Adrenal gland (tissue), 9 donors: ENCODE measurements at regions not wholly inside any gene's neighbourhood (a gene's known extent, or its start where the extent isn't known, plus 50 kb on each side); places are given as distances from the start of the nearest gene placed in this dataset.

Experiments
- DNase-seq, 7 donors: peaks; one replicate each; pipeline ENCODE4 v3.0.0-alpha.2; 2019 to 2020
- H3K27ac ChIP-seq, 5 donors: fragments of 200-600 bp; sonication (generic) in 4 of 5; 1 replicate in 3 of 5; 2 replicates in 2 of 5; pipeline versions ENCODE4 v1.5.1 to v1.8.0; 2016 to 2020; ENCODE audit warnings: mild to moderate bottlenecking in 1 of 5
- H3K27me3 ChIP-seq: fragments of 200-600 bp; 2 replicates; pipeline ENCODE4 v1.8.0; 2021
- H3K36me3 ChIP-seq, 2 donors: fragments of 200-600 bp; replicated peaks in 1 of 2; 1 replicate in 1 of 2; 2 replicates in 1 of 2; pipeline versions ENCODE4 v1.5.1 to v1.8.0; 2018 to 2022
- H3K4me1 ChIP-seq, 2 donors: fragments of 200-600 bp; replicated peaks in 1 of 2; 1 replicate in 1 of 2; 2 replicates in 1 of 2; pipeline versions ENCODE4 v1.5.1 to v1.8.0; 2018 to 2021
- H3K4me3 ChIP-seq, 4 donors: fragments of 200-600 bp; sonication (generic) in 3 of 4; one replicate each; pipeline ENCODE4 v1.5.1; 2016 to 2018
- H3K9me3 ChIP-seq, 3 donors: fragments of 200-600 bp; sonication (generic) in 1 of 3; replicated peaks in 1 of 3; 1 replicate in 2 of 3; 2 replicates in 1 of 3; pipeline versions ENCODE4 v1.5.1 to v1.8.0; 2016 to 2021
- POLR2A ChIP-seq, 2 donors: fragments of 450-650 bp; IDR thresholded peaks; one replicate each; pipeline ENCODE4 v1.6.1; 2017; ENCODE audit warnings: antibody characterized with exemption in 2 of 2, mild to moderate bottlenecking in 2 of 2, moderate library complexity in 1 of 2
- WGBS, 4 donors: extraction: QIAGEN DNeasy Blood & Tissue Kit in 2 of 4; methylation state at CpG; one replicate each; pipeline versions ENCODE4 v1.1.5 to v1.1.7; 2013 to 2017; 5-methylcytosine and 5-hydroxymethylcytosine counted together
- intact Hi-C, 2 donors: fragments of 100-400 bp; cut with DNase I; formaldehyde crosslinking; loops; one replicate each; pipeline versions ENCODE4 v1.14.1 to v1.15.0; 2022 to 2023
- TF ChIP-seq, protein P1 (sequence below), 6 experiments: fragments of 450-650 bp in 4 of 6; fragments of 200-600 bp in 2 of 6; sonication (generic) in 1 of 6; IDR thresholded peaks; 1 replicate in 5 of 6; 2 replicates in 1 of 6; pipeline versions ENCODE4 v1.5.1 to v1.8.0; 2016 to 2021; ENCODE audit warnings: antibody characterized with exemption in 6 of 6, mild to moderate bottlenecking in 2 of 6, moderate library complexity in 1 of 6
- donor health status: healthy with polysubstance abuse.
- donor health status: Bipolar disorder and iron deficiency.
- donor health status: DM: yes; HTN: yes; CAD: no.
- donor health status: DM: no; HTN: no; CAD: no.
- donor health status: DM: no; HTN: no; CAD: no.

DNA sequence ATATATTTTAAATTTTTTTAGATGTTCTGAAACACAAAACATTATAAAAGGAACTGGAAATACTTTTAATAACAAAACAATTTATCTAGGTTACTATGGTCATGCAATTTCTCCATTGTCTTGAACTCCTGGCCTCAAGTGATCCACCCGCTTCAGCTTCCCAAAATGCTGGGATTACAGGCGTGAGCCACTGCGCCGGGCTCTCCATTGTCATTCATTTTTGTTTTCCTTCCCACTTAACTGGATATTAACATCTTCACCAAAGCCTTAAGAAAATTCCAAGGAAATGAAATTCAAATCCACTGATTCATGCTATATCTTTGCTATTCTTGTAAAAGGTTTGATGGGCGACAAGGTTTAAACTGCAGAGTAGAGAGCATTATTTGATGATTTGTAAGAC is 279.5 kb upstream of the PKN2 start:
- Histone ChIP-seq H3K4me1 (no peaks in the 10 kb centered on the region), H3K9me3 (no peaks in the 10 kb centered on the region), H3K4me3 (no peak overlapping the region), H3K27ac (no peak overlapping the region), H3K36me3 (no peaks in the 10 kb centered on the region), H3K27me3 (no peaks in the 10 kb centered on the region)
- intact Hi-C loops: no loop called here
- TF ChIP-seq POLR2A (IDR thresholded peaks at IDR 0.05): no peak
- DNase-seq: no peak
- WGBS, 4 donors: 85 to 89% (median 87%) methylated on average over 5 of the region's 5 CpGs

DNA sequence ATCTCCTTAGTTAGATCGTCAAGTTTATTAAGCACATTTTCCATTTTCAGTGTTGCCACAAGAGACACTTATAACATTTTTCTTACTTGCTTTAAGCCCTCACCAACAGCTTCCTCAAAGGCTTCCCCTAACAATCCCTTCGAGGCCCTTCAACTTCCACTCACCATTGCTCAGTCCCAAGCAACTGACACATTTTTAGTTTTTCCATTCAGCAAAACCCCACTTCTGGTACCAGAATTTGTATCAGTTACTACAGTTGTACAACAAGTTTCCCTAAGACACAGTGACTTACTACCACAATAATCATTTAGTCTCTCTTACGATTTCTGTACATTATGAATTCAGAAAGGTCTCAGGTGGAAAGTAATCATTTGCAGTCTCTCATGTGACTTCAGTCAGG is 276.8 kb upstream of the PKN2 start:
- Histone ChIP-seq H3K4me1 (no peaks in the 10 kb centered on the region), H3K27ac (no peak overlapping the region), H3K9me3 (no peaks in the 10 kb centered on the region), H3K27me3 (no peaks in the 10 kb centered on the region), H3K36me3 (no peaks in the 10 kb centered on the region), H3K4me3 (no peak overlapping the region)
- 78 to 92% (median 86%) methylated on average over 3 of the region's 3 CpGs for WGBS, 4 donors
- TF ChIP-seq, protein P1, sequence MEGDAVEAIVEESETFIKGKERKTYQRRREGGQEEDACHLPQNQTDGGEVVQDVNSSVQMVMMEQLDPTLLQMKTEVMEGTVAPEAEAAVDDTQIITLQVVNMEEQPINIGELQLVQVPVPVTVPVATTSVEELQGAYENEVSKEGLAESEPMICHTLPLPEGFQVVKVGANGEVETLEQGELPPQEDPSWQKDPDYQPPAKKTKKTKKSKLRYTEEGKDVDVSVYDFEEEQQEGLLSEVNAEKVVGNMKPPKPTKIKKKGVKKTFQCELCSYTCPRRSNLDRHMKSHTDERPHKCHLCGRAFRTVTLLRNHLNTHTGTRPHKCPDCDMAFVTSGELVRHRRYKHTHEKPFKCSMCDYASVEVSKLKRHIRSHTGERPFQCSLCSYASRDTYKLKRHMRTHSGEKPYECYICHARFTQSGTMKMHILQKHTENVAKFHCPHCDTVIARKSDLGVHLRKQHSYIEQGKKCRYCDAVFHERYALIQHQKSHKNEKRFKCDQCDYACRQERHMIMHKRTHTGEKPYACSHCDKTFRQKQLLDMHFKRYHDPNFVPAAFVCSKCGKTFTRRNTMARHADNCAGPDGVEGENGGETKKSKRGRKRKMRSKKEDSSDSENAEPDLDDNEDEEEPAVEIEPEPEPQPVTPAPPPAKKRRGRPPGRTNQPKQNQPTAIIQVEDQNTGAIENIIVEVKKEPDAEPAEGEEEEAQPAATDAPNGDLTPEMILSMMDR (IDR thresholded peaks at IDR 0.05): no peak
- TF ChIP-seq POLR2A (IDR thresholded peaks at IDR 0.05): no peak
- DNase-seq: no peak
- intact Hi-C loops: no loop called here

DNA sequence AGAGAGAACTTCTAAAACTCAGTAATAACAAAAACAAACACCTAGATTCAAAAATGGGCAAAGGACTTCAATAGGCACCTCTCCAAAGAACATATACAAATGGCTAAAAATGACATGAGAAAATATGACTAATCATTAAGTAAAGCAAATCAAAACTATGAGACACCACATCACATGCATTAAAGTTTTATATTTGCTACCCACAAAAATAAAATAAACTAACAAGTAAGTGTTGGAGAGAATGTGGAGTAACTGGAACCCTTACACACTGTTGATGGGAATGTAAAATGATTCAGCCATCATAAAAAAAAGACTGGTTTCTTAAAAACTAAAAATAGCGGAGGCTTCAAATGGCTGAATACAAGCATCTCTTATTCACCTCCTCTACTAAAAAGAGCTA is 262.1 kb upstream of the PKN2 start:
- intact Hi-C loops: no loop called here
- no peak for DNase-seq
- Histone ChIP-seq H3K36me3 (no peaks in the 10 kb centered on the region), H3K9me3 (no peaks in the 10 kb centered on the region), H3K27ac (no peak overlapping the region), H3K4me1 (no peaks in the 10 kb centered on the region), H3K27me3 (no peaks in the 10 kb centered on the region), H3K4me3 (no peak overlapping the region)
- no peak for TF ChIP-seq POLR2A (IDR thresholded peaks at IDR 0.05)
- TF ChIP-seq, protein P1 (IDR thresholded peaks at IDR 0.05): no peak
- WGBS, 4 donors: 91 to 96% (median 92%) methylated on average over 1 of the region's 1 CpG

DNA sequence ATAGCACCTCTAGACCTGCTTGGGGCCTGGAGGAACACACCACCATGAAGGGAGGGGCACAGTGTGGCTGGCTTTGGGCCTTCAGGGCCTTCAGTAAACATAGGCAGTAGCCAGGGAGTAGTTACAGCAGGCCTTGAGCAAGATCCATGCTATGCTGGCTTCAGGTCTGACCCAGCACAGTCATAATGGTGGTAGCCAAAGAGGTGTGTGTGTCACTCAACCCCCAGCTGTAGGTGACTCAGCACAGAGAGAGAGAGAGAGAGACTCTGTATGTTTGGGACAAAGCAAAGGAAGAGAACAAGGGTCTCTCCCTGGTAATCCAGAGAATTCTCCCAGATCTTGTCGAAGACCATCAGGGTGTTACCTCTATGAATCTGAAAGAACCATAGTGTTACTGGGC is 250.5 kb upstream of the PKN2 start:
- no peak overlapping the region for H3K4me3 ChIP-seq
- H3K4me1 ChIP-seq: no peaks in the 10 kb centered on the region
- H3K27ac ChIP-seq: no peak overlapping the region
- no peaks in the 10 kb centered on the region for H3K27me3 ChIP-seq
- no peak for TF ChIP-seq POLR2A (IDR thresholded peaks at IDR 0.05)
- TF ChIP-seq, protein P1 (IDR thresholded peaks at IDR 0.05): no peak
- WGBS, 4 donors: 86 to 100% (median 98%) methylated on average over 1 of the region's 1 CpG
- no peaks in the 10 kb centered on the region for H3K36me3 ChIP-seq
- peaks cover 0 to 5% (median 4%) of the 10 kb centered on the region in 3 donors for H3K9me3 ChIP-seq
- no peak for DNase-seq
- intact Hi-C loops: no loop called here

DNA sequence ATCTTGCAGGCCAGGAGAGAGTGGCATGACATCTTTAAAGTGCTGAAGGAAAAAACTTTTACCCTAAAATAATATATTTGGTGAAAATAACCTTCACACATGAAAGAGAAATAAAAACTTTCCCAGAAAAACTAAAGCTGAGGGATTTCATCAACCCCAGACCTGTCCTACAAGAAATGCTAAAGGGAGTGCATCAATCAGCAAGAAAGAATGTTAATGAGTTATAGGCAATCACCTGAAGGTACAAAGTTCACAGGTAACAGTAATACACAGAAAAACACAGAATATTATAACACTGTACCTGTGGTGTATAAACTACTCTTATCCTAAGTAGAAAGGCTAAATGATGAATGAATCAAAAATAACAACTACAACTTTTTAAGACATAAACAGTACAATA is 249.2 kb upstream of the PKN2 start:
- no peaks in the 10 kb centered on the region for H3K27me3 ChIP-seq
- H3K27ac ChIP-seq: no peak overlapping the region
- H3K4me1 ChIP-seq: no peaks in the 10 kb centered on the region
- TF ChIP-seq POLR2A (IDR thresholded peaks at IDR 0.05): no peak
- TF ChIP-seq, protein P1 (IDR thresholded peaks at IDR 0.05): no peak
- H3K9me3 ChIP-seq: peaks cover 0 to 5% (median 4%) of the 10 kb centered on the region in 3 donors
- intact Hi-C loops: no loop called here
- DNase-seq: no peak
- no peaks in the 10 kb centered on the region for H3K36me3 ChIP-seq
- no peak overlapping the region for H3K4me3 ChIP-seq
